ENCODE measurements at regions not wholly inside any gene's neighbourhood (a gene's known extent, or its start where the extent isn't known, plus 50 kb on each side); places are given as distances from the start of the nearest gene placed in this dataset.

GRCh38 chr10:10318856-10319255 lies 698.8 kb upstream of the CELF2 start:
- TF ChIP-seq EP300 (IDR thresholded peaks at IDR 0.05): no peak
- TF ChIP-seq CTCF (IDR thresholded peaks at IDR 0.05): no peak
